Keratinocyte (primary cell): ENCODE measurements at regions not wholly inside any gene's neighbourhood (a gene's known extent, or its start where the extent isn't known, plus 50 kb on each side); places are given as distances from the start of the nearest gene placed in this dataset.

Source experiments
- CTCF ChIP-seq, 3 experiments: IDR thresholded peaks in 1 of 3; conservative IDR thresholded peaks in 1 of 3; optimal IDR thresholded peaks in 1 of 3; 2 replicates in 2 of 3; 3 replicates in 1 of 3; pipeline versions ENCODE3 to v1.5.1; 2011; ENCODE audit warnings: low read length in 3 of 3, mild to moderate bottlenecking in 3 of 3, moderate library complexity in 2 of 3, control low read depth in 1 of 3, inconsistent platforms in 1 of 3; ENCODE audit not compliant: insufficient read depth in 2 of 3; ENCODE audit errors: extremely low read depth in 1 of 3
- EZH2 ChIP-seq: IDR thresholded peaks from one replicate; pipeline ENCODE4 v1.6.1; 2012; ENCODE audit warnings: inconsistent platforms, mild to moderate bottlenecking, low read length, moderate library complexity

GRCh38 chr13:84211048-84211447 lies 328.8 kb upstream of the SLITRK1 start:
- TF ChIP-seq CTCF (optimal IDR thresholded peaks at IDR 0.05 in 1 of 3, IDR thresholded peaks at IDR 0.05 in 1 of 3, conservative IDR thresholded peaks at IDR 0.05 in 1 of 3; ENCODE audit: extremely low read depth in 1 of 3, insufficient read depth in 2 of 3, low read length in 3 of 3), result no peak
- no peak for TF ChIP-seq EZH2
